ENCODE measurements at regions not wholly inside any gene's neighbourhood (a gene's known extent, or its start where the extent isn't known, plus 50 kb on each side); places are given as distances from the start of the nearest gene placed in this dataset.

DNA sequence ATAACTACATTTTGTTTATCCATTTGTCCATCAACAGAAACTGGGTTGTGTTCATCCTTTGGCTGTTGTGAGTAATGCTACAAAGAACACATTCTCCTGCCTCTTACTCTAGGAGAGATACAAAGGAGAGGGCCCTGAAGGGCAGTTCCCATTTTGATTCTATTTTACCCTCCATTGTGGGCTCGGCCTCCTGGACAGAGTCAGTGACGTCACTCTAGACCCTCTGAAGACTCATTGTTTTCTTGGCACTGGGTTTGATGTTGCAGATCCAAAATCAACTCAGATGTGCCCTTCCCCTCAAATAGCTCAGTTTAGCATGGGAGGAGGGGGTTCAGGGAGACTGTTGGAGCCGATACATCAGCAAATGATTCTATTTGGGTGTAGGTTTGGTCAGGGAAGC is 280.9 kb downstream of the UTP18 start:
- no peak for TF ChIP-seq POLR2A (IDR thresholded peaks at IDR 0.05; ENCODE audit: low read length)
- no peak for TF ChIP-seq GATA1 (IDR thresholded peaks at IDR 0.05; ENCODE audit: low read depth, low read length)
